ENCODE measurements at regions not wholly inside any gene's neighbourhood (a gene's known extent, or its start where the extent isn't known, plus 50 kb on each side); places are given as distances from the start of the nearest gene placed in this dataset.
"Not testable (repeated sequence)": the region's sequence is repeated elsewhere in the genome, so short reads cannot be mapped to it uniquely, and the experiment has no call there.

DNA sequence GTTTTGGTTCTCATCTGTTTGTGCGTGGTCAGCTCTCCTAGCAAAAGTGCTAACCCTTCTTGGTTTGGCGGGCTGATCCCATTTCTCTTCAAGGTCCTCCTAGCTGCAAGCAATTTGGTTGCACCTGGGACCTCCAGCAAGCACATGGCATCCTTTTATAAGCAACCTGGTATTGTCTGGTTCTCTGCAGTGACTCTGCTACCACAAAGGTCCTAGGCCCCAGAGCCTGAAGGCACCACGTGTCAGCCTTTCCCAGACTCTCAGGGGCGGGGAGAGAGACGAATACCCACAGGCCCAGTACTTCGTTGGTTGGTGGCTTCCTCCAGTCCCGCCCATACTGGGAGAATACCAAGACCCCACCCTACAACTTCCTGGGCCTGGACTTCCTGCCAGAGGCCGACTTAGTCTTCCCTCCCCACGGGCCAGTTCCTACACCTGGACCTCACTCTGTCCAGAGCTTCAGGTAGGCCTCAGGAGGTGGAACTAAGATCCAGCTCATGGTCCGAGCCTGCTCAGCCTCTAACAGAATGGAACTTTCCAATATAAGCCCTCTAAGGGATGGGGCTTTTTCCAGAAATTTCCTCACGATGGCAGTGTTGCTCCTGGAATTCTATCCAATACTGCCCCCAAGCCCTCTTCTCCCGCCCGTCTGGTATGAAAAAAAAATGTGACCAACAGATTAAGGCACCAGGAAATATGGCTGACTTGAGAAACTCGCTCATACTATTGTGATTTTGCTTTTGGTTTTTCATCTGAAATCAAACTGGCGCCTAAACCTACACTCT lies 192.5 kb upstream of the STK26 start:
- peak; percentile 66 for DNase-seq

DNA sequence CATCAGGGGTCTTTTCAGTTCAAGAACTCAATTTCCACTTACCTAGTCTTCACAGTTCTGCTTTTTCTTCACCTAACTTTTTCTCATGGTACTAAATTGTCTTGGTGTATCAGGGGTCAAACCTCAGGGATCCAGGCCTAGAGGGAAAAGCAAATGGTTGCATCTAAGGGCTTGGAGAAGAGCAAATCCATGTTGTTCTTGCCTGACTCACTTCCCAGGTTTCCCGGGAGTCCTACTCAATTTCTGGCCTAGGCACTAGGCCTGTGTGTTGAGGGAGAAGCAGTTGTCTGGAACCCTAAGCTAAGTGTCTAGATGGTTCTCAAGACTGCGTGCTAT lies 191.9 kb upstream of the STK26 start:
- no peak for DNase-seq

GRCh38 chrX:131836161-131836560 lies 186.9 kb upstream of the STK26 start:
- DNase-seq = no peak

GRCh38 chrX:131837325-131837724 lies 185.8 kb upstream of the STK26 start:
- no peak for DNase-seq

DNA sequence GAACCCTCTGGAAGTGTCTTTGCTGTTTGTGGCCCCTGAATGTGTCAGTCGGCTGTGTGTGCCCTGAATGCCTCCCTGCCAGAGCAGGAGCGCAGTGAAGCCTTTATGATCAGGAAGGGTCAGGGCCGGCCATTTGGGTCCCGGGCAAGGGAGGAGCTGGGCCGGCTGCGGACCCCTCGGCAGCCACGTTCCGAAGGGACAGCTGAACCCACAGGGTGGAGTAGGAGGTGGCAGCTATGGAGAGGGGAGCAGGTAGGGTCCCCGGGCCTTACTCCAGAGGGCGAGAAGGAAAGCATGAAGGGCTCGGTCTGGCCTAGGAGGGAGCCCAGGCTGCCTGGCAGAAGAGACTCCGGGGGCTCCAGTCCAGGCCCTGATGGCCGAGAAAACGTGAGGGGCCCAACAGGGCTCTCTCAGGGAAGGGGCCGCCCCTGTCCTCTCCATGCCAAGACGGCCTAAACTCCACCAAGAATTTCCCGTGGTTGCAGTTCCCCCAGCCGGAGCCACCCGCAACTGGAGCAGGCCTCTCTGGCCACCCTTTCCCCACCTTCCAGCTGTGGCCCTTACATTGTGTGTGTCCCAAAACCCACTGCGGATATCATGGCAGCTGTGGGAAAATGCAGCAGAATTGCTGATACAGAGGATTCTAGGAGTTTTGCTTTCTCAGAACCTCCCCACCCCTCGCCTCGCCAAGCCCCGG lies 182.2 kb upstream of the STK26 start:
- DNase-seq = no peak

- DNase-seq = peak; percentile 48
These were observed 181.3 kb upstream of the STK26 start for GRCh38 chrX:131841496-131842437.

- DNase-seq = no peak
These were observed 179.1 kb upstream of the STK26 start for GRCh38 chrX:131843987-131844386.

- no peak for DNase-seq
These were observed 177.9 kb upstream of the STK26 start for GRCh38 chrX:131845201-131845600.

DNA sequence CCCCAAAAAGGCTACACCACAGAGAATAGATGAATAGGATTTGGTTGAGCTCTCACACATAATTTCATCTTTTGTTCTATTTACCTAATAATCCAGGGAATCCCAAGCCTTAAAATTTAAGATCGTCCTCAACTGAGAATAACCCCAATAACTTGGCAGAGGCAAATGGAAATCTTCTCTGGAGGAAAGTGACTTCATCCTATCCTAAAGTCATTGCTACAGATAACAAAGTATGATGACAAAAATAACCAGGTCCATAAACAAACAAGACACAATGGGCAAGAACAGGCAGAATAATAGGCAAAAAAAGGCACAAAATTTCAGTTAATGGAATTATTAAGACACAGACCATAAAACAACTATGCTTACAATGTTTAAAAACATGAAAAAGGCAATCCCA lies 177.3 kb upstream of the STK26 start:
- no peak for DNase-seq

GRCh38 chrX:131850964-131851363 lies 172.1 kb upstream of the STK26 start:
- DNase-seq = not testable (repeated sequence)

DNA sequence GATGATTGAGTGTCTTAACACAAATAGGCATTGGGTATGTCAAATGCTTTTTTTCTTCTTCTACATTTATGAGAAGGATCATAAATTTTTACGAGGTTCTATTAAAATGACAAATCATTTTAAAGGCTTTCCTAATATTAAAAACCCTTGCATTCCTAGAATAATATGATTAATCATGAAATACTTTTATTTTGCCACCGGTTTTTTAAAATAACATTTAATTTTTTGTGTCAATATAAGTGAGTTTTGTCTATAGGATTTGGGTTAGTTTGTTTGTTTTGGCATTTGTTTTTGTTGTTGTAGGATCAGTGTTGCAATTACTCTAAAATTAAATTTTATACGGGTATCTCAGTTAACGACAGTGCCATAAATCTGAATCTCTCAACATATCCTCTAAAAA lies 169.7 kb upstream of the STK26 start:
- no peak for DNase-seq

GRCh38 chrX:131854581-131854980 lies 168.5 kb upstream of the STK26 start:
- DNase-seq = peak; percentile 4

GRCh38 chrX:131861088-131861787 lies 161.9 kb upstream of the STK26 start:
- no peak for DNase-seq

DNA sequence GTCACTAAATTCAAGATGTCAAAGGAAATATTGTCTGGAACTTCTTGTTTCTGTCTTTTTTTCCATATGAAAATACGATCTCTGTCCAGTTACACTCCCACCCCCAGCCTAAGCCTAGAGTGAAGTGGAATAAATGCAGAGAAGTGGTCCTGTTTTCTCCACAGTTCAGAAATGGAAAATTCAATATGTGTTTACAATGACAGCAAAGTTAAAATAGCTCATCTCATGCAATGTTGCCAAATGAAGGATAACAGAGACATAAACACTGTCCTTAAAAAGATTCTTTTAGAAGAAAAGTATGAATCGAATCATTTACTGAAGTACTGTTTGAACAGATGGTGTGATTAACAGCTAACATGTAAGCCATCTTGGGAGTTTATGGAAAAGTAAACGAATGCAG lies 160.8 kb upstream of the STK26 start:
- DNase-seq = no peak

DNA sequence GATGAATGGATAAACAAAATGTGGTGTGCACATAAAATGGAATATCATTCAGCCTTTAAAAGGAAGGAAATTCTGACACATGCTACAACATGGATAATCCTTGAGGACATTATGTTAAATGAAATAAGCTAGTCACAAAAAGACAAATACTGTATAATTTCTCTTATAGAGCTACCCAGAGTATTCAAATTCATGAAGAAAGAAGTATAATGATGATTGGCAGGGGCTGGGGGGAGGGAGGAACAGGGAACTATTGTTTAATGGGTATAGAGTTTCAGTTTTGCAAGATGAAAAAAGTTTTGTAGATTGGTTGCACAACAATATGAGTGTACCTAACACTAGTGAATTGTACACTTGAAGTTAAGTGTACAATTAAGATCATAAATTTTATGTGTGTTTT lies 153.9 kb upstream of the STK26 start:
- DNase-seq = no peak

- DNase-seq = no peak
These were observed 148.8 kb upstream of the STK26 start for GRCh38 chrX:131874300-131874699.

DNA sequence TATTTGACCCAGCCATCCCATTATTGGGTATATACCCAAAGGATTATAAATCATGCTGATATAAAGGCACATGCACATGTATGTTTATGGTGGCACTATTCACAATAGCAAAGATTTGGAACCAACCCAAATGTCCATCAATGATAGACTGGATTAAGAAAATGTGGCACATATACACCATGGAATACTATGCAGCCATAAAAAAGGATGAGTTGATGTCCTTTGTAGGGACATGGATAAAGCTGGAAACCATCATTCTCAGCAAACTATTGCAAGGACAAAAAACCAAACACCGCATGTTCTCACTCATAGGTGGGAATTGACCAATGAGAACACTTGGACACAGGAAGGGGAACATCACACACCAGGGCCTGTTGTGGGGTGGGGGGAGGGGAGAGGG lies 147.3 kb upstream of the STK26 start:
- DNase-seq = not testable (repeated sequence)

- DNase-seq = no peak
These were observed 141.9 kb upstream of the STK26 start for GRCh38 chrX:131881194-131881593.

DNA sequence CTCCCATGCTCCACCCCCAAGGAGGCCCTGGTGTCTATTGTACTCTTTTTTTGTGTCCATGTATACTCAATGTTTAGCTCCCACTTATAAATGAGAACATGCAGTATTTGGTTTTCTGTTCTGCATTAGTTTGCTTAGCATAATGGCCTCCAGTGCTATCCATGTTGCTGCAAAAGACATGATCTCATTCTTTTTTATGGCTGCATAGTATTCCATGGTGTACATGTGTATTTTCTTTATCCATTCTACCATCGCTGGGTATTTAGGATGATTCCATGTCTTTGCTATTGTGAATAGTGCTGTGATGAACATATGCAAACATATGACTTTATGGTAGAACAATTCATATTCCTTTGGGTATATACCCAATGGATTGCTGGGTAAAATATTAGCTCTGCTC lies 138.1 kb upstream of the STK26 start:
- DNase-seq = not testable (repeated sequence)

GRCh38 chrX:131893857-131894256 lies 129.2 kb upstream of the STK26 start:
- DNase-seq = not testable (repeated sequence)

DNA sequence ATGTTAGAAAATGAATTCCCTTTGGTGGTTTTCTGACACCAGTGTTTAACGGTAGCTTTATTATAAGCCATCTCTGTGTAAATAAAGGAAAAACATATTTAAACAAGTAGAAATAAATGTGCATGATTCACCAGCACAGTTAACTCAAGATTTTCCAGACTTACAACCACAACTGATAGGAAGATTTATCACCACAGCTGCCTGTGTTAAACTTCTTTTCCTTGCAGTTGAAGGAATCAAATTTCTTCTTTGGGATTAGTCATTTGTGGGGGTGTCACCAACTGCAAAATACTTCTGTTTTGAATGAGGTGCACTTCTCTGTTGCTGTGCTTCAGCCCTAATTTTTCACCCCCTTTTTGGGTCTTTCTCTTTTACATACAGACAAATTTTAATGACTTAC lies 128.1 kb upstream of the STK26 start:
- no peak for DNase-seq

DNA sequence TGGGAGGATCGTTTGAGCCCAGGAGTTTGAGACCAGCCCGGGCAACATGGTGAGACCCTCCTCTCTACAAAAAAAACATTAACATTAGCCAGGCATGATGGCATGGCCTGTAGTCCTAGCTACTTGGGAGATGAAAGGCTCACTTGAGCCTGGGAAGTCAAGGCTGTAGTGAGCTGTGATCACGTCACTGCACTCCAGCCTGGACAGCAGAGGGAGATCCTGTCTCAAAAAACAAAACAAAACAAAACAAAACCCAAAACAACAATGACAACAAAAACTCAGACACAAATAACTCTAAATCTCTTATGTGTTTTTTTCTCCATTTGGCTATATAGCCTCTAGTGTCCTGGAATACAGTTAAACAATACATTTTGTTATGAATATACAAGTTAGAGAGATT lies 127.3 kb upstream of the STK26 start:
- no peak for DNase-seq

- no peak for DNase-seq
These were observed 121.6 kb upstream of the STK26 start for GRCh38 chrX:131901546-131901945.
